ENCODE measurements at regions not wholly inside any gene's neighbourhood (a gene's known extent, or its start where the extent isn't known, plus 50 kb on each side); places are given as distances from the start of the nearest gene placed in this dataset.

DNA sequence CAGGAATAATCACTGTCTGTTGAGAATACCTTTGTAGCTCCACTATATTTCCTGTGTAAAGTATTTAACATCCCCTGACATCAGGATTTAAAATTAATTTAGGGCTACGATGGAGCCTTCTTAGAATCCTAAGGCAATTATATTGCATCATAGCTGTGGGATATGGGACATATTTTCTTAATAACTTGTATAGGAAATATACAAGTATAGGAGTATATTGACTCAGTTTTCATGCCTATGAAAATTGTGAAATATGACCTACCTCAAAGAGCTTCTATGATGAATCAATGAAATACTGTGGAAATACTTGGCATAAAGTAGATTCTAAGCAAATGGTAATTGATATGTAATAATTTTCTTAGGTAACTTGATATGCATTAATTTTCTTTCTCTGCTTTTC is 221.0 kb upstream of the KLF4 start:
- Histone ChIP-seq H3K36me3 (ENCODE audit: control insufficient read depth, insufficient read depth, low read length) (no peaks in the 10 kb centered on the region), H3K27ac (ENCODE audit: low read depth, low read length) (no peak overlapping the region), H3K4me1 (ENCODE audit: control insufficient read depth, insufficient read depth, low read length) (no peaks in the 10 kb centered on the region), H3K9me3 (ENCODE audit: control insufficient read depth, insufficient read depth, low read length) (no peaks in the 10 kb centered on the region), H3K4me3 (ENCODE audit: low read depth, low read length) (no peak overlapping the region), H3K27me3 (ENCODE audit: control insufficient read depth, insufficient read depth, low read length) (no peaks in the 10 kb centered on the region)
- DNase-seq (ENCODE audit: low read depth in 4 of 6, low spot score in 6 of 6) = no peak
- no CpG with 5 or more reads among the region's 1 CpG for WGBS (ENCODE audit: insufficient coverage)

DNA sequence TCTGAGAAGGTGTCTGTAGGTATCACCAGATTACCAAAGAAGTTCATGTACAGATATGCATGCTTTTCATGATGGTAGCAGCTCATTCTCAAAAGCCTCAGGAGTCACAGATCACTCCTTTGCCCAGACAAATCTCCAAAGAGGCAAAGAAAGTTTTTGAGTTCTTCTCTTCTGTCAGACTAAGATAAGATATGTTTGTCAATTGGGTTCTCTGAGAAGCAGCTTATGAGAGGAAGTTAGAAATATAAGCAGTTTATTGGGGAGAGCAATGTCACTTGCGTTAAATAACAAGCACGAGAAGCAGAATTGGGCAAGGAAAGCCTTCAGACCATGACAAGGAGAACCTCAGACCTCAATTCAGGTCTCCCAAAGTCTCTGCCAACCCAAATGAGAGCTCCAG is 219.2 kb upstream of the KLF4 start:
- H3K27ac ChIP-seq (ENCODE audit: low read depth, low read length) = no peak overlapping the region

DNA sequence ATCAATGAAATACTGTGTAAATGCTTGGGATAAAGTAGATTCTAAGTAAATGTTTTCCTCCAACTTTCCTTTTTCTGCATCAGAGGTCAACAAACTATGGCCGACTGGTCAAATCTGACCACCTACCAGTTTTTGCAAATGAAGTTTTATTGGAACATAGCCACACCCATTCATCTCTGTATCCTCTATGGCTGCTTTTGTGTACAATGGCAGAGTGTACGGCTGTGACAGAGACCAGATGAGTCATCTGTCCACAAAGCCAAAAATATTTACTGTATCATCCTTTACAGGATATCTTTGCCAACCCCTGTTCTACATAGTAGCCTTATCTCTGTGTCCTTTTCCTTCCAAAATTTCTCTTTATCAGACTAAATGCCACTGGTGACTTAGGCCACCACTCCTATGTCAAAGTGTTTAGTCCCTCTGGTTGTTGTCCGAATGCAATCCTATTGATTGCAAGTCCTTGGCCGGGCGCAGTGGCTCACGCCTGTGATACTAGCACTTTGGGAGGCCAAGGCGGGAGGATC is 218.4 kb upstream of the KLF4 start:
- no peaks in the 10 kb centered on the region for H3K9me3 ChIP-seq (ENCODE audit: control insufficient read depth, insufficient read depth, low read length)
- H3K36me3 ChIP-seq (ENCODE audit: control insufficient read depth, insufficient read depth, low read length) = no peaks in the 10 kb centered on the region
- H3K27ac ChIP-seq (ENCODE audit: low read depth, low read length) = no peak overlapping the region
- no peaks in the 10 kb centered on the region for H3K27me3 ChIP-seq (ENCODE audit: control insufficient read depth, insufficient read depth, low read length)
- no peaks in the 10 kb centered on the region for H3K4me1 ChIP-seq (ENCODE audit: control insufficient read depth, insufficient read depth, low read length)
- H3K4me3 ChIP-seq (ENCODE audit: low read depth, low read length) = no peak overlapping the region
- DNase-seq (ENCODE audit: low read depth in 4 of 6, low spot score in 6 of 6) = no peak
- WGBS (ENCODE audit: insufficient coverage) = 97% methylated on average over 5 of the region's 7 CpGs

More for the DNA sequence above, 219.2 kb upstream of the KLF4 start:
- H3K36me3 ChIP-seq (ENCODE audit: control insufficient read depth, insufficient read depth, low read length) = no peaks in the 10 kb centered on the region
- no peak for DNase-seq (ENCODE audit: low read depth in 4 of 6, low spot score in 6 of 6)
- no peaks in the 10 kb centered on the region for H3K27me3 ChIP-seq (ENCODE audit: control insufficient read depth, insufficient read depth, low read length)
- no CpG with 5 or more reads among the region's 2 CpGs for WGBS (ENCODE audit: insufficient coverage)
- H3K4me1 ChIP-seq (ENCODE audit: control insufficient read depth, insufficient read depth, low read length) = no peaks in the 10 kb centered on the region
- no peaks in the 10 kb centered on the region for H3K9me3 ChIP-seq (ENCODE audit: control insufficient read depth, insufficient read depth, low read length)
- no peak overlapping the region for H3K4me3 ChIP-seq (ENCODE audit: low read depth, low read length)

DNA sequence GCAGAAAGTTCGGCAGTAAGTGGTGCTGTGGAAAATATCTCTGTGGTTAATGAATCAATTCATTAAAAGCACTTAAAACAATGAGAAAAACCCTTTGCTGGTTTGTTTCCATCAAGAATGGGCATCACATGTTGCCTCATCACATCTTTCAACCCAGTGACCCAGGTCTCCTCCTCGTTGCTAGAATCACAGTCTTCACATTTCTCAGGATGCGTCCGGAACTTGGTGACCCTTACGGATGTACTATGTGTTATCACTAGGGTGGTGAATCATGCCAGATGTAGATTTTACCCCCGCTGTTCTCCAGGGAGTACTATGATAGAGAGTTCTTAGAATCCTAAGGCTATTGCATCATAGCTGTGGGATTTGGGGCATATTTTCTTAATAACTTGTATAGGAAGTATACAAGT is 217.9 kb upstream of the KLF4 start:
- WGBS (ENCODE audit: insufficient coverage) = no CpG with 5 or more reads among the region's 6 CpGs
- no peak overlapping the region for H3K27ac ChIP-seq (ENCODE audit: low read depth, low read length)

DNA sequence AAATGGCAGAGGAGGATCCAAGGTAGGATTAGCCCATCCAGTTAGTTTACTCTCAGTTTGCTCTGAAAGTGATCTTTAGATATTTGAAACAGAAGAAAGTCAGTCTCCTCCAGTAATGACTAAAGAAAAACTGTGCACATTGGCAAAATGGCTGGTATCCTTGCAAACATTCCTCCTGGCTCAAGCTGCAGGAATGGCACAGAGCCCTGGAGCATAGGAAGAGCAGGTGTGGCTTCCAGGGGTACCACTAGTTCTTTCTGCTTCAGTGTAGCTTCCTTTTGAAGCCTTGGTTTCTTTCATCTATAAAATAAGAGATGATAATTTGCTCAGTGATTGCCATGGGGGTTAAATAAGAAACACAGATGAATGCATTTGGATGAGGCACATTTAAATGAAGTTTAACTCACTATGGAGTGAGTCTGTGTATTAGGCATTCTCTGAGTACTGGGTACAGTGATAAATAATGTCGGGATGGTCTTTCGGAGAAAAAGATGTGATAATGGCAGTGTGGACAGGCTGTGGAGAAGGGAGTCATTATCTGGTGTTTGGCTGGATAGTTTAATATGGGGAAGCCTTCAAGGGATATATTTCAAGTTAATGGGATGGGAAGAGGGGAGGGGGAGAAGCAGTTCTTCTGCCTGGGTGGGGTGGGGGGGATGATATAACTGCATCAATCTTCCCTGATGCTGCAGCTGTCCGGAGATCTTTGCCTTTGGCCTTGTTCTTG is 217.3 kb upstream of the KLF4 start:
- no peaks in the 10 kb centered on the region for H3K36me3 ChIP-seq (ENCODE audit: control insufficient read depth, insufficient read depth, low read length)
- H3K27ac ChIP-seq (ENCODE audit: low read depth, low read length) = no peak overlapping the region
- no peaks in the 10 kb centered on the region for H3K4me1 ChIP-seq (ENCODE audit: control insufficient read depth, insufficient read depth, low read length)
- peak in 2 of 6 donors; percentile 53 to 71 for DNase-seq (ENCODE audit: low read depth in 4 of 6, low spot score in 6 of 6)
- no peaks in the 10 kb centered on the region for H3K9me3 ChIP-seq (ENCODE audit: control insufficient read depth, insufficient read depth, low read length)
- H3K27me3 ChIP-seq (ENCODE audit: control insufficient read depth, insufficient read depth, low read length) = no peaks in the 10 kb centered on the region
- WGBS (ENCODE audit: insufficient coverage) = 35% methylated on average over 2 of the region's 3 CpGs
- H3K4me3 ChIP-seq (ENCODE audit: low read depth, low read length) = no peak overlapping the region

More for the DNA sequence above, 217.9 kb upstream of the KLF4 start:
- Histone ChIP-seq H3K9me3 (ENCODE audit: control insufficient read depth, insufficient read depth, low read length) (no peaks in the 10 kb centered on the region), H3K4me1 (ENCODE audit: control insufficient read depth, insufficient read depth, low read length) (no peaks in the 10 kb centered on the region), H3K36me3 (ENCODE audit: control insufficient read depth, insufficient read depth, low read length) (no peaks in the 10 kb centered on the region), H3K4me3 (ENCODE audit: low read depth, low read length) (no peak overlapping the region), H3K27me3 (ENCODE audit: control insufficient read depth, insufficient read depth, low read length) (no peaks in the 10 kb centered on the region)
- DNase-seq (ENCODE audit: low read depth in 4 of 6, low spot score in 6 of 6) = no peak

DNA sequence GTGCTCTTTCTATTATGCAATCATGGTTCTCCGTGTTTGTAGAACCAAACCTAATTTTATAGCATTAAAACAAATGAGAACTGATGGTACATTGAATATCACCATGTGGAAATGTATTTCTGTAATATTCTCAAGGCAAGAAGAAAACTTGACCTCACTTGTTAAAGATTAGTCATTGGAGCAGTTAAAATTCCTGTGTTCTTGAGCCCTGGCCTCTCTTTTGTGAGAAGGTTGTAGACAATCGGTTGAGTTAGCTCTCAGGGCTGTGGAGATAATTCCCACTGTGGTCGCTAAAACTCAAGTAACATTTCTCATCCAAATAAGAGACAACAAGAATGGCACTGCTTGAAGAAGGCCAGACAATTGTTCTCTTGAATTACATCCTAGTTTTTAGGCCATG is 216.0 kb upstream of the KLF4 start:
- DNase-seq (ENCODE audit: low read depth in 4 of 6, low spot score in 6 of 6) = no peak
- no peaks in the 10 kb centered on the region for H3K9me3 ChIP-seq (ENCODE audit: control insufficient read depth, insufficient read depth, low read length)
- H3K27me3 ChIP-seq (ENCODE audit: control insufficient read depth, insufficient read depth, low read length) = no peaks in the 10 kb centered on the region
- H3K4me1 ChIP-seq (ENCODE audit: control insufficient read depth, insufficient read depth, low read length) = no peaks in the 10 kb centered on the region
- no peak overlapping the region for H3K4me3 ChIP-seq (ENCODE audit: low read depth, low read length)
- H3K27ac ChIP-seq (ENCODE audit: low read depth, low read length) = no peak overlapping the region
- H3K36me3 ChIP-seq (ENCODE audit: control insufficient read depth, insufficient read depth, low read length) = no peaks in the 10 kb centered on the region
- no CpG with 5 or more reads among the region's 3 CpGs for WGBS (ENCODE audit: insufficient coverage)

DNA sequence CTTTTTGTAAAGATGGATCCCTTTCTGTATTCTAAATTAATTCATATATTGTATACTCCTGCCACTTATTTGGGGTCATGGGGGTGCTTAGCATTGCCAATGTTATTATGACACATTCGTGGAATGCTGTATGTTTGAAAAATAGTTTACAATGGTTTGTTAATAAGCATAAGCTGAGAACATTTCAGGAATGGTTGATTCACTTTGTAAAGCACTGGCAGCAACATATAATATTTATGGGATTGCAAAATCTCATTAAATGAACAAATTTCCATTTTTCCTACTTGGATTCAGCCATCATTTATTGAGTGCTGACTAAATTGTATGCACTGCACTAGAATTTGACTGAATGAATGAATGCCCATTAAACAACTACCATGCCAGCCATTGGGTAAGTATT is 215.2 kb upstream of the KLF4 start:
- no peak overlapping the region for H3K27ac ChIP-seq (ENCODE audit: low read depth, low read length)
- no peaks in the 10 kb centered on the region for H3K36me3 ChIP-seq (ENCODE audit: control insufficient read depth, insufficient read depth, low read length)
- no peaks in the 10 kb centered on the region for H3K4me1 ChIP-seq (ENCODE audit: control insufficient read depth, insufficient read depth, low read length)
- WGBS (ENCODE audit: insufficient coverage) = no CpG with 5 or more reads among the region's 1 CpG
- DNase-seq (ENCODE audit: low read depth in 4 of 6, low spot score in 6 of 6) = no peak
- H3K9me3 ChIP-seq (ENCODE audit: control insufficient read depth, insufficient read depth, low read length) = no peaks in the 10 kb centered on the region
- H3K27me3 ChIP-seq (ENCODE audit: control insufficient read depth, insufficient read depth, low read length) = no peaks in the 10 kb centered on the region
- no peak overlapping the region for H3K4me3 ChIP-seq (ENCODE audit: low read depth, low read length)

DNA sequence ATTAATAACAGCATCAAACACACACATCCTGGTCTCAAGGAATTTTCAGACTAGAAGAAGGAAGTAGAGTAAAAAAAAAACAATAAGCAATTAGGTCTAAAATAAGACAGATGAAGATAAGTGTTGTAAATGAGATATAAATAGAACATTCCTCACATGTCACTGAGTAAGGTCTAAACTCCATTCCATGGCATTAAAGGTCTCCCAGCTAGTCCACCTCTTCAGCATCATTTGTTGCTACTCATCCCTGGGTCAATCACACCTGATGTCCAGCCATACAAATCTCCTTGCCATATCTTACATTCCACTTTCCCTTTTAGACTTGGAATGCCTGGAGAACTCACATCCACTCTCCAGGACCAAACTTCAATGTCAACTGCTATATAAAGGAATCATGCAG is 214.1 kb upstream of the KLF4 start:
- Histone ChIP-seq H3K4me1 (ENCODE audit: control insufficient read depth, insufficient read depth, low read length) (no peaks in the 10 kb centered on the region), H3K27me3 (ENCODE audit: control insufficient read depth, insufficient read depth, low read length) (no peaks in the 10 kb centered on the region), H3K27ac (ENCODE audit: low read depth, low read length) (no peak overlapping the region), H3K9me3 (ENCODE audit: control insufficient read depth, insufficient read depth, low read length) (no peaks in the 10 kb centered on the region), H3K36me3 (ENCODE audit: control insufficient read depth, insufficient read depth, low read length) (no peaks in the 10 kb centered on the region), H3K4me3 (ENCODE audit: low read depth, low read length) (no peak overlapping the region)
- no peak for DNase-seq (ENCODE audit: low read depth in 4 of 6, low spot score in 6 of 6)

DNA sequence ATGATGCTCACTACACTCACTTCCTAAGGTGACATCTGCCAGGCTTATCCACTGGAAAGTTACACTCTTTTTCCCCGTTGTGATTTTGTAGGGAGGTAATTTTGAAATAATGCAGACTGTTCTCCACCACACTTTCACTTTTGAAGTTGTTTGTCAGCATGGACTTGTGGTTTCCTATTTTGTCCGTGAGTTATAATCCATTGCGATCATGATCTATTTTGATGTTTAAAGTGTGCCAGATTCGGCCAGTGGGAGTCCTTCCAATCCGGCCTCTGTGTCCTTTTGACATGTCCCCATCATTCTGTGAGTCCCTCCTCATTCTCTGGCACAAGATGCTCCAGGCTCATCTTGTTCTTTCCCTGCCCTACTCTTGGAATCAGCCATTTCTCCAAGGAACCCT is 211.3 kb upstream of the KLF4 start:
- no peak for DNase-seq (ENCODE audit: low read depth in 4 of 6, low spot score in 6 of 6)
- H3K4me1 ChIP-seq (ENCODE audit: control insufficient read depth, insufficient read depth, low read length) = no peaks in the 10 kb centered on the region
- no peaks in the 10 kb centered on the region for H3K27me3 ChIP-seq (ENCODE audit: control insufficient read depth, insufficient read depth, low read length)
- no peaks in the 10 kb centered on the region for H3K36me3 ChIP-seq (ENCODE audit: control insufficient read depth, insufficient read depth, low read length)
- WGBS (ENCODE audit: insufficient coverage) = 87% methylated on average over 3 of the region's 5 CpGs
- no peak overlapping the region for H3K27ac ChIP-seq (ENCODE audit: low read depth, low read length)
- no peaks in the 10 kb centered on the region for H3K9me3 ChIP-seq (ENCODE audit: control insufficient read depth, insufficient read depth, low read length)
- H3K4me3 ChIP-seq (ENCODE audit: low read depth, low read length) = no peak overlapping the region

DNA sequence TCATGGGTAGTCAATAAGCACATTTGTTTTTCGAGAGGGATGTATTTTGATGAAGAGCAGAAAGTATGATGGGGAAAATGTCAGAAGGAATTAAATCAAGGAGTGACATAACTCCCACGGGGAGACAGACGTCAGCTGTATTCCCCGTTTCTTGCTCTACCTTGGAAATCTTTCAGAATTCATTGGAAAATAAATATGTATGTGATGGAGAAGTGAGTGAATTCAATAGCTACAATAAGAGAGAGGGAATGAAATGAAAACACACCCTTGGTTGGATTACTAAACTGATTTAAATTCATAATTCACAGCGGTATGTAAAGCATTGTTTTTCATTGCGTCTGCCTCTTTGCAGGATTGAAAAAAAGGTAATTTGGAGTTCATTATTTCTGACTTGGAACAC is 209.7 kb upstream of the KLF4 start:
- Histone ChIP-seq H3K4me3 (ENCODE audit: low read depth, low read length) (no peak overlapping the region), H3K27me3 (ENCODE audit: control insufficient read depth, insufficient read depth, low read length) (no peaks in the 10 kb centered on the region), H3K9me3 (ENCODE audit: control insufficient read depth, insufficient read depth, low read length) (no peaks in the 10 kb centered on the region), H3K27ac (ENCODE audit: low read depth, low read length) (no peak overlapping the region), H3K36me3 (ENCODE audit: control insufficient read depth, insufficient read depth, low read length) (no peaks in the 10 kb centered on the region), H3K4me1 (ENCODE audit: control insufficient read depth, insufficient read depth, low read length) (no peaks in the 10 kb centered on the region)
- peak in 1 of 6 donors; percentile 10 for DNase-seq (ENCODE audit: low read depth in 4 of 6, low spot score in 6 of 6)
- no CpG with 5 or more reads among the region's 6 CpGs for WGBS (ENCODE audit: insufficient coverage)
